ENCODE measurements at regions not wholly inside any gene's neighbourhood (a gene's known extent, or its start where the extent isn't known, plus 50 kb on each side); places are given as distances from the start of the nearest gene placed in this dataset.
A peak's percentile ranks its signal among the peaks of the same experiment; 100 is the strongest.

DNA sequence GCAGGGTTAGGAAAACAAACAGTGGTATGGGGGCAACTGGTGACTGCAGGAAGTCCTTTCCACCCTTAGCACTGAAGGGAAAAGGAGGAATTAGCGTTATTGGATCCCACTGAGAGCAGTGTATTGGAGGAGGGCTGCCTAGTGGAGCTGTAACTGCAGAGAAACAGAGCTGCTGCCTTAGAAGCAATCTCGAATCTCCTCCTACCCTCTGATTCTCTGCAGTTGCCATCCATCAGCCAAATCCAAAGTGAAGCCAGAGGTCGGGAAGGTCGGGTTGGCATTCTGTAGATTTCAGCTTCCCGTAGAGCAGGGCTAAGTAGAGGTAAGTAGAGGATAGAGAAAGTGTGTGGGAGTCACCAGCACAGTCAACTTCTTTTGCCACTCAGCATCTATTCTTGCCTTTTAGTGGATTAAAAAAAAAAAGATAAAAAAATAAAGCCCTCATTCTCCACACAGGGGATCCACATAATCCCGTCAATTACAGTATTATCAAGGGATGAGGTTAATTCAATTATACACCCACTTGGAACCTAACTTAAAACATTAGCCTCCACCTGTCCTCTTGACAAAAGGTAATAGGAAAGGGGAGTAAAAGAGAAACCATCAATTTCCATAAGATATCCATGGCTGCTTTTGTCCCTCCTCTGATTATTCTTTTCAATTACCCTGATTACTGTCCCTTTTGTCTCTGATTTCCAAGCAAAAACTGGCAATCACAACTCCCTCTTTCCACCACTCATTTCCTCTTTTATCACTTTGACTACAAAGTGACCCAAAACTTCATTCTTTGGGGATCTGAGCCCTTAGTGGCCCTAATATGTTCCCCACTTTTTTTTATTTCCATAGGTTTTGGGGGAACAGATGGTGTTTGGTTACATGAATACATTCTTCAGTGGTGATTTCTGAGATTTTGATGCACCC, 234.7 kb downstream of the RBM26 start:
- H2BK12ac ChIP-seq (ENCODE audit: low read depth, low read length): no peak overlapping the region
- peaks cover 0 to 1% of the 10 kb centered on the region in 2 experiments; a peak in 1 of 4 replicates for H3K9me3 ChIP-seq (ENCODE audit: insufficient read depth in 2 of 2, low read depth in 1 of 2, low read length in 1 of 2)
- H4K91ac ChIP-seq (replicated peaks; ENCODE audit: insufficient read length, low read length): no peak overlapping the region
- H3K23ac ChIP-seq (ENCODE audit: insufficient read length): no peak overlapping the region
- H2BK20ac ChIP-seq (ENCODE audit: low read length): no peak overlapping the region
- no peak overlapping the region for H2BK5ac ChIP-seq (ENCODE audit: low read depth, low read length)
- H4K5ac ChIP-seq (ENCODE audit: insufficient read length, low read depth, low read length): no peak overlapping the region
- DNase-seq (ENCODE audit: low read depth in 1 of 2, low spot score in 2 of 2) (no peak), FAIRE-seq (no peak)
- H2BK120ac ChIP-seq (replicated peaks; ENCODE audit: low read depth, low read length): no peak overlapping the region
- H3K79me1 ChIP-seq (ENCODE audit: low read depth, low read length): no peaks in the 10 kb centered on the region
- H3K79me2 ChIP-seq (ENCODE audit: control insufficient read depth in 1 of 2, insufficient read depth in 2 of 2, low read length in 2 of 2): no peaks in the 10 kb centered on the region
- no peak overlapping the region for H3K18ac ChIP-seq (ENCODE audit: extremely low read depth, low read length)
- no peak for TF ChIP-seq GABPA (IDR thresholded peaks at IDR 0.05; ENCODE audit: borderline replicate concordance, insufficient read depth, low read length)
- no peak for TF ChIP-seq SIRT6 (IDR thresholded peaks at IDR 0.05; ENCODE audit: low read length)
- no peak for TF ChIP-seq RAD21 (IDR thresholded peaks at IDR 0.05 in 1 of 2, conservative IDR thresholded peaks at IDR 0.05 in 1 of 2; ENCODE audit: low read depth in 2 of 2, low read length in 2 of 2)
- TF ChIP-seq MAFK (IDR thresholded peaks at IDR 0.05; ENCODE audit: low read depth, low read length): no peak
- no peak for TF ChIP-seq BRCA1 (IDR thresholded peaks at IDR 0.05; ENCODE audit: low read depth, low read length)
- TF ChIP-seq CTBP2 (IDR thresholded peaks at IDR 0.05; ENCODE audit: borderline replicate concordance, insufficient read depth, insufficient read length, low read length): no peak
- no peak for TF ChIP-seq TEAD4 (IDR thresholded peaks at IDR 0.05; ENCODE audit: low read depth, low read length)
- no peak for TF ChIP-seq POLR2A (IDR thresholded peaks at IDR 0.05; ENCODE audit: control extremely low read depth in 1 of 2, low read depth in 2 of 2, low read length in 2 of 2)
- no peak for TF ChIP-seq SP2 (IDR thresholded peaks at IDR 0.05; ENCODE audit: low read length)
- no peak for TF ChIP-seq CBX8 (IDR thresholded peaks at IDR 0.05; ENCODE audit: borderline replicate concordance, low read depth, low read length)
- TF ChIP-seq TAF7 (optimal IDR thresholded peaks at IDR 0.05; ENCODE audit: borderline replicate concordance, low read depth, low read length): no peak
- no peak for TF ChIP-seq RBBP5 (IDR thresholded peaks at IDR 0.05; ENCODE audit: borderline replicate concordance, low read depth, low read length)
- H3K27me3 ChIP-seq (replicated peaks in 1 of 4; ENCODE audit: control insufficient read depth in 3 of 4, extremely low read depth in 1 of 4, insufficient read depth in 3 of 4, low read length in 3 of 4): no peaks in the 10 kb centered on the region
- H2AK5ac ChIP-seq (ENCODE audit: low read depth, low read length): no peak overlapping the region
- H3K27ac ChIP-seq (ENCODE audit: low read depth, low read length): no peak overlapping the region
- H2AFZ ChIP-seq (ENCODE audit: low read length): peak overlapping the region; percentile 67
- no peak overlapping the region for H4K8ac ChIP-seq (ENCODE audit: extremely low read depth, insufficient read depth, low read length)
- ChIA-PET POLR2A (ENCODE audit: partially characterized antibody) (no interaction called here), CTCF (ENCODE audit: partially characterized antibody) (interaction anchor here (0.6 kb wide), 1 partner anchor 97 kb away, joined by 3 read pairs; no protein-coding TSS in a partner anchor)
- H3K4me2 ChIP-seq (ENCODE audit: insufficient read depth in 1 of 2, low read depth in 2 of 2, low read length in 2 of 2): no peak overlapping the region
- 76% methylated on average over 6 of the region's 6 CpGs; no CpG with 5 or more reads in 1 of the 2 experiments for WGBS, 2 experiments (ENCODE audit: extremely low coverage in 1 of 2, insufficient coverage in 1 of 2, insufficient read length in 1 of 2, insufficient replicate concordance in 2 of 2, low coverage in 1 of 2, low lambda C conversion rate in 2 of 2, missing lambda C conversion rate in 1 of 2)
- H2BK15ac ChIP-seq (ENCODE audit: low read length): no peak overlapping the region
- H3K4me1 ChIP-seq (replicated peaks in 1 of 4; ENCODE audit: control insufficient read depth in 3 of 4, insufficient read depth in 4 of 4, low read length in 3 of 4): peaks cover 0 to 2% (median 0%) of the 10 kb centered on the region in 4 experiments; a peak in 1 of 7 replicates
- H4K20me1 ChIP-seq (replicated peaks in 1 of 2; ENCODE audit: control insufficient read depth in 1 of 2, insufficient read depth in 2 of 2, low read length in 2 of 2): no peaks in the 10 kb centered on the region
- no peaks in the 10 kb centered on the region; the same call in 1 of the 2 replicates for H3K23me2 ChIP-seq (ENCODE audit: low read depth, low read length)
- H3K14ac ChIP-seq (ENCODE audit: insufficient read length): no peak overlapping the region
- H3K36me3 ChIP-seq (ENCODE audit: control insufficient read depth in 2 of 4, insufficient read depth in 4 of 4, low read length in 3 of 4): no peaks in the 10 kb centered on the region
- H3K4ac ChIP-seq (replicated peaks; ENCODE audit: insufficient read length, low read depth, low read length): no peak overlapping the region
- no peak overlapping the region for H3K9ac ChIP-seq (replicated peaks in 1 of 4; ENCODE audit: extremely low read depth in 1 of 4, low read depth in 3 of 4, low read length in 3 of 4)
- no peak overlapping the region for H3K4me3 ChIP-seq (ENCODE audit: extremely low read depth in 1 of 4, insufficient read depth in 2 of 4, low read depth in 3 of 4, low read length in 4 of 4)
- no peak overlapping the region for H3K56ac ChIP-seq (replicated peaks; ENCODE audit: insufficient read length, low read depth, low read length)

Measured in H1 (cell line).